Activated CD8-positive, alpha-beta T cell treated with anti-CD3 and anti-CD28 coated beads, Interleukin-2, amount 10 ng/mL, durations not matched to agents 7 days and 5 days (primary cell): ENCODE measurements at regions not wholly inside any gene's neighbourhood (a gene's known extent, or its start where the extent isn't known, plus 50 kb on each side); places are given as distances from the start of the nearest gene placed in this dataset.
"Not testable (repeated sequence)": the region's sequence is repeated elsewhere in the genome, so short reads cannot be mapped to it uniquely, and the experiment has no call there.

Experiments
- ATAC-seq: fragments of 150-1000 bp; cut with Tn5 transposase; one replicate; pipeline ENCODE4 v1.10.0; 2021; ENCODE audit warnings: moderate library complexity
- CTCF ChIA-PET: fragments of 350-600 bp; sonication (Branson Sonifier 250); formaldehyde crosslinking; loops from one replicate; lab custom pipeline; 2021; ENCODE audit warnings: antibody characterized with exemption; lab: Charles Lee
- POLR2A ChIA-PET: fragments of 350-600 bp; sonication (Branson Sonifier 250); formaldehyde crosslinking; loops from one replicate; lab custom pipeline; 2021; ENCODE audit warnings: antibody characterized with exemption; lab: Charles Lee
- DNase-seq: peaks from one replicate; pipeline ENCODE4 v3.0.0-alpha.2; 2020
- H3K27ac Mint-ChIP-seq: one replicate; pipeline ENCODE4 v1.8.0; 2021; ENCODE audit warnings: mild to moderate bottlenecking, mixed read lengths
- H3K27me3 Mint-ChIP-seq: one replicate; pipeline ENCODE4 v1.8.0; 2021; ENCODE audit warnings: low read depth, mixed read lengths
- H3K36me3 Mint-ChIP-seq: one replicate; pipeline ENCODE4 v1.8.0; 2021; ENCODE audit warnings: low read depth, mixed read lengths
- H3K4me1 Mint-ChIP-seq: one replicate; pipeline ENCODE4 v1.8.0; 2021; ENCODE audit warnings: low read depth, mixed read lengths
- H3K4me3 Mint-ChIP-seq: one replicate; pipeline ENCODE4 v1.8.0; 2021; ENCODE audit warnings: mild to moderate bottlenecking, mixed read lengths
- H3K9me3 Mint-ChIP-seq: one replicate; pipeline ENCODE4 v1.8.0; 2022; ENCODE audit warnings: mixed read lengths; ENCODE audit not compliant: insufficient read depth

GRCh38 chr14:81584495-81584894 lies 50.8 kb upstream of the SEL1L start:
- Mint-ChIP-seq H3K9me3 (peaks cover 11% of the 10 kb centered on the region), H3K4me3 (no peak overlapping the region), H3K27me3 (peaks cover 4% of the 10 kb centered on the region), H3K36me3 (no peaks in the 10 kb centered on the region), H3K4me1 (no peaks in the 10 kb centered on the region), H3K27ac (no peak overlapping the region)
- DNase-seq (no peak), ATAC-seq (no peak)
- POLR2A ChIA-PET, result no interaction called here
- CTCF ChIA-PET, result no interaction called here

GRCh38 chr14:81589381-81590065 lies 55.9 kb upstream of the SEL1L start:
- H3K36me3 Mint-ChIP-seq, result no peaks in the 10 kb centered on the region
- H3K27me3 Mint-ChIP-seq, result peaks cover 4% of the 10 kb centered on the region
- ATAC-seq (no peak), DNase-seq (no peak)
- no peaks in the 10 kb centered on the region for H3K9me3 Mint-ChIP-seq
- no peak overlapping the region for H3K27ac Mint-ChIP-seq
- ChIA-PET CTCF (no interaction called here), POLR2A (no interaction called here)
- no peak overlapping the region for H3K4me3 Mint-ChIP-seq
- no peaks in the 10 kb centered on the region for H3K4me1 Mint-ChIP-seq

GRCh38 chr14:81591266-81591665 lies 57.6 kb upstream of the SEL1L start:
- no peak overlapping the region for H3K27ac Mint-ChIP-seq
- POLR2A ChIA-PET, result no interaction called here
- no peaks in the 10 kb centered on the region for H3K36me3 Mint-ChIP-seq
- no peaks in the 10 kb centered on the region for H3K27me3 Mint-ChIP-seq
- no peaks in the 10 kb centered on the region for H3K9me3 Mint-ChIP-seq
- no peaks in the 10 kb centered on the region for H3K4me1 Mint-ChIP-seq
- DNase-seq (no peak), ATAC-seq (no peak)
- no peak overlapping the region for H3K4me3 Mint-ChIP-seq
- CTCF ChIA-PET, result no interaction called here

GRCh38 chr14:81594012-81594411 lies 60.4 kb upstream of the SEL1L start:
- Mint-ChIP-seq H3K4me1 (no peaks in the 10 kb centered on the region), H3K4me3 (no peak overlapping the region), H3K27ac (no peak overlapping the region), H3K9me3 (no peaks in the 10 kb centered on the region), H3K36me3 (no peaks in the 10 kb centered on the region), H3K27me3 (no peaks in the 10 kb centered on the region)
- ATAC-seq, result no peak
- DNase-seq, result no peak
- ChIA-PET CTCF (no interaction called here), POLR2A (no interaction called here)

GRCh38 chr14:81605660-81606059 lies 72.0 kb upstream of the SEL1L start:
- ChIA-PET CTCF (no interaction called here), POLR2A (no interaction called here)
- Mint-ChIP-seq H3K36me3 (no peaks in the 10 kb centered on the region), H3K27me3 (peaks cover 3% of the 10 kb centered on the region), H3K4me1 (no peaks in the 10 kb centered on the region), H3K27ac (no peak overlapping the region), H3K4me3 (no peak overlapping the region), H3K9me3 (no peaks in the 10 kb centered on the region)
- no peak for DNase-seq
- ATAC-seq, result no peak

GRCh38 chr14:81613341-81614045 lies 79.8 kb upstream of the SEL1L start:
- ATAC-seq, result no peak
- ChIA-PET CTCF (no interaction called here), POLR2A (no interaction called here)
- H3K4me1 Mint-ChIP-seq, result no peaks in the 10 kb centered on the region
- no peaks in the 10 kb centered on the region for H3K9me3 Mint-ChIP-seq
- H3K4me3 Mint-ChIP-seq, result no peak overlapping the region
- H3K36me3 Mint-ChIP-seq, result no peaks in the 10 kb centered on the region
- DNase-seq, result no peak
- no peaks in the 10 kb centered on the region for H3K27me3 Mint-ChIP-seq
- no peak overlapping the region for H3K27ac Mint-ChIP-seq

- H3K9me3 Mint-ChIP-seq, H3K4me1 Mint-ChIP-seq, CTCF ChIA-PET, DNase-seq, H3K27ac Mint-ChIP-seq, H3K27me3 Mint-ChIP-seq, POLR2A ChIA-PET, H3K36me3 Mint-ChIP-seq, H3K4me3 Mint-ChIP-seq, ATAC-seq: not testable (repeated sequence)
Measured at GRCh38 chr14:81614302-81614701, 80.6 kb upstream of the SEL1L start.

- no peaks in the 10 kb centered on the region for H3K4me1 Mint-ChIP-seq
- CTCF ChIA-PET, result no interaction called here
- no peak for ATAC-seq
- H3K27me3 Mint-ChIP-seq, result no peaks in the 10 kb centered on the region
- no peak overlapping the region for H3K4me3 Mint-ChIP-seq
- H3K36me3 Mint-ChIP-seq, result no peaks in the 10 kb centered on the region
- H3K27ac Mint-ChIP-seq, result no peak overlapping the region
- DNase-seq, result no peak
- no peaks in the 10 kb centered on the region for H3K9me3 Mint-ChIP-seq
- POLR2A ChIA-PET, result no interaction called here
Measured at GRCh38 chr14:81618695-81619094, 85.0 kb upstream of the SEL1L start.

GRCh38 chr14:81619816-81620215 lies 86.2 kb upstream of the SEL1L start:
- Mint-ChIP-seq H3K36me3 (no peaks in the 10 kb centered on the region), H3K27ac (no peak overlapping the region), H3K27me3 (no peaks in the 10 kb centered on the region), H3K9me3 (no peaks in the 10 kb centered on the region), H3K4me3 (no peak overlapping the region), H3K4me1 (no peaks in the 10 kb centered on the region)
- no peak for ATAC-seq
- DNase-seq, result no peak
- CTCF ChIA-PET, result no interaction called here
- POLR2A ChIA-PET, result no interaction called here

GRCh38 chr14:81623771-81624396 lies 90.2 kb upstream of the SEL1L start:
- POLR2A ChIA-PET, H3K36me3 Mint-ChIP-seq, ATAC-seq, H3K27me3 Mint-ChIP-seq, H3K4me3 Mint-ChIP-seq, H3K27ac Mint-ChIP-seq, H3K9me3 Mint-ChIP-seq, H3K4me1 Mint-ChIP-seq, DNase-seq, CTCF ChIA-PET: not testable (repeated sequence)

GRCh38 chr14:81625343-81625742 lies 91.7 kb upstream of the SEL1L start:
- H3K27me3 Mint-ChIP-seq, result no peaks in the 10 kb centered on the region
- no peaks in the 10 kb centered on the region for H3K4me1 Mint-ChIP-seq
- DNase-seq (no peak), ATAC-seq (no peak)
- no peak overlapping the region for H3K4me3 Mint-ChIP-seq
- ChIA-PET POLR2A (no interaction called here), CTCF (interaction anchor here (1.2 to 1.4 kb wide), 2 partner anchors 9 to 21 kb away, joined by 3 to 6 read pairs; no protein-coding TSS in a partner anchor)
- H3K36me3 Mint-ChIP-seq, result no peaks in the 10 kb centered on the region
- H3K9me3 Mint-ChIP-seq, result no peaks in the 10 kb centered on the region
- H3K27ac Mint-ChIP-seq, result no peak overlapping the region

GRCh38 chr14:81632157-81632556 lies 98.5 kb upstream of the SEL1L start:
- Mint-ChIP-seq H3K9me3 (no peaks in the 10 kb centered on the region), H3K4me1 (no peaks in the 10 kb centered on the region), H3K36me3 (no peaks in the 10 kb centered on the region), H3K27ac (no peak overlapping the region), H3K27me3 (no peaks in the 10 kb centered on the region), H3K4me3 (no peak overlapping the region)
- ChIA-PET CTCF (no interaction called here), POLR2A (no interaction called here)
- no peak for ATAC-seq
- no peak for DNase-seq
